GM13977 (cell line): ENCODE measurements at regions not wholly inside any gene's neighbourhood (a gene's known extent, or its start where the extent isn't known, plus 50 kb on each side); places are given as distances from the start of the nearest gene placed in this dataset.
"Not testable (repeated sequence)": the region's sequence is repeated elsewhere in the genome, so short reads cannot be mapped to it uniquely, and the experiment has no call there.

Experiments
- DNase-seq: peaks from one replicate; pipeline ENCODE4 v3.0.0; 2012; ENCODE audit warnings: low spot score
- in situ Hi-C: fragments of 300-500 bp; cut with MboI; formaldehyde crosslinking; loops from one replicate; pipeline ENCODE4 v1.12.0; 2022; ENCODE audit warnings: low sequenced_read_pairs, low pct_unique_long_range_greater_than_20kb, mixed read lengths, inconsistent platforms; ENCODE audit not compliant: unreplicated experiment
- TF ChIP-seq, protein P1 (sequence below): IDR thresholded peaks from 2 replicates; pipeline ENCODE4 v1.5.1; 2012; ENCODE audit warnings: mild to moderate bottlenecking, control low read depth; ENCODE audit not compliant: insufficient read depth; ENCODE audit errors: extremely low read depth, missing control alignments

DNA sequence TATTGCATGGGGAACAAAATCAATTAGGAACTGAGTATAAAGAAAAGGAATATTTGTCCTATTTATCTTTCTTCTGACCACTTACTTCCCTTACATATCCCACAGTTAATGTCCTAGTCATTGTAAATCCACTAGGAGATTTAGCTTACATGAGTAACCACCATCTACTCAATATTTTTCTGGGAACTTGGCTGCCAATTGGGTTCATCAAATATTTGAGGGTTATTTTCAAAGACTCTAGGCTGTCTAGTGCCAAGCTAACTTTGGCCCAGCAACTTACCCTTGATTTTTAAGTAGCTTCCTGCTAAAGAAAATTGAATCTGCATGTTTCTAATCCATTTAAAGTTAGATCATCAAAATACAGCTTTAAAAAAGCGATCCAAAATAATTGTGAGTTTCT, 362.5 kb upstream of the EPHA3 start:
- in situ Hi-C loops, result no loop called here
- TF ChIP-seq, protein P1, sequence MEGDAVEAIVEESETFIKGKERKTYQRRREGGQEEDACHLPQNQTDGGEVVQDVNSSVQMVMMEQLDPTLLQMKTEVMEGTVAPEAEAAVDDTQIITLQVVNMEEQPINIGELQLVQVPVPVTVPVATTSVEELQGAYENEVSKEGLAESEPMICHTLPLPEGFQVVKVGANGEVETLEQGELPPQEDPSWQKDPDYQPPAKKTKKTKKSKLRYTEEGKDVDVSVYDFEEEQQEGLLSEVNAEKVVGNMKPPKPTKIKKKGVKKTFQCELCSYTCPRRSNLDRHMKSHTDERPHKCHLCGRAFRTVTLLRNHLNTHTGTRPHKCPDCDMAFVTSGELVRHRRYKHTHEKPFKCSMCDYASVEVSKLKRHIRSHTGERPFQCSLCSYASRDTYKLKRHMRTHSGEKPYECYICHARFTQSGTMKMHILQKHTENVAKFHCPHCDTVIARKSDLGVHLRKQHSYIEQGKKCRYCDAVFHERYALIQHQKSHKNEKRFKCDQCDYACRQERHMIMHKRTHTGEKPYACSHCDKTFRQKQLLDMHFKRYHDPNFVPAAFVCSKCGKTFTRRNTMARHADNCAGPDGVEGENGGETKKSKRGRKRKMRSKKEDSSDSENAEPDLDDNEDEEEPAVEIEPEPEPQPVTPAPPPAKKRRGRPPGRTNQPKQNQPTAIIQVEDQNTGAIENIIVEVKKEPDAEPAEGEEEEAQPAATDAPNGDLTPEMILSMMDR, result no peak
- no peak for DNase-seq

DNA sequence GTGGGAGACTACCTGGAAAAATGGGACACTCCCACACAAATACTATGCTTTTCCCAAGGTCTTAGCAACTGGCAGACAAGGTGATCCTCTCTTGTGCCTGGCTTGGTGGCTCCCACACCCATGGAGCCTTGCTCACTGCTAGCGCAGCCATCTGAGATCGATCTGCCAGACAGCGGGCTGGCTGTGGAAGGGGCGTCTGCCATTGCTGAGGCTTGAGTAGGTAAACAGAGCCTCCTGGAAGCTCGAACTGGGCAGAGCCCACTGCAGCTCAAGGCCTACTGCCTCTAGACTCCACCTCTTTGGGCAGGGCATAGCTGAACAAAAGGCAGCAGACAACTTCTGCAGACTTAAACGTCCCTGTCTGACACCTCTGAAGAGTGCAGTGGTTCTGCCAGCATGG, 360.3 kb upstream of the EPHA3 start:
- in situ Hi-C loops, result not testable (repeated sequence)

DNA sequence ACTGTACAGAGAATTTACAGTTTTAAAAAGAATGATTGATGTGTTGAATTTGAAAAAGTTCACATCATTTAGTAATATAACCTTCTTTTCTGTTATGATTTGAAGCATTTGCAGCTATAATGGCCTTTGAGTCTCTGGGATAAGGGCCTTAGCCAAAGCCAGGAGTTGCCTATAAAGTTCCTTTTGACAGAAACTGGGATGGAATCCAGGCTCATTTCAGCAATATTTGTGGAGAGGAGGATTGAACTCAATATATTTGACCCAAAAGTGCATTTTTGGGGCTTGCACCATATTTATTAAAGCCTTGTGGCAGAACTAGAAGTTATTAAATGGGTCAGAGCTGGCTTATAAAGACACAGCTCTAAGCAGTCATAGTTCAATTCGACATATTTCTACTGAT, 348.7 kb upstream of the EPHA3 start:
- TF ChIP-seq, protein P1, result no peak
- in situ Hi-C loops, result no loop called here
- no peak for DNase-seq

More for the DNA sequence above, 360.3 kb upstream of the EPHA3 start:
- not testable (repeated sequence) for DNase-seq

DNA sequence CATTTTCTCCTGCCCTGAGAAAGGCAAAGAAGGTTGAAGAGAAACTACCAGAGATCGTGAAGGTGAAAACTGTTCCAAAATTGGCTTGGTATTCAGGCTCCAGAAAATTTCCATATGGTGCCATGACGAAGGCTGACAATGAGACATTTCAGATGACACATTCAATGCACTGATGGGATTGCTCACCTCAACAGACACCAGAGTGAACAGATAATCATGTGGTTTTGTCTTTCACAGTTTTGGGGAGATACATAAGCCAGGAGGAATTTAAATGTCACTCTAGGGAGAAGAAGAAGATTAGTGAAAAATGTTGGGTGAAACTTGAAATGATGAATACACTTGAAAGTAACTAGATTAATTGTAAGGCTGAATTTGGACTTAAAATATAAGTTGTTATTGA, 339.7 kb upstream of the EPHA3 start:
- TF ChIP-seq, protein P1, result no peak
- in situ Hi-C loops, result no loop called here
- DNase-seq, result no peak

DNA sequence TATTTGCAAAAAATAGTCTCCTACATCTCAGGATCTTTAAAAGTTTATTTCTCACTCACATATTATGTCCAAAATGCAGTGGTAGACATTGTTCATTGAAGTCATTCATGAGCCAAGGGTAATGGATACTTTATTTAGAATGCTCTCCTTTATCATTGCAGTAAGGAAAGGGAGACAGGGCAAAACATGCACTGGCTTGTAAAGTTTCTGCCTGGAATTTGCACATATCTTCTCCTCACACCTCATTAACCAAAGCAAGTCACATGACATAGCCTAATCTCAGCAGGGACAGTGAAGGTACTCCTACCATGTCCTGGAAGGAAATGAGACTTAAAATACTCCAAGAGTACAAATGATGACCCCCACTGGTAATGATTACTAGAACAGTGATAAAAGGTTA, 333.7 kb upstream of the EPHA3 start:
- in situ Hi-C loops, result no loop called here
- TF ChIP-seq, protein P1, result no peak
- DNase-seq, result no peak

DNA sequence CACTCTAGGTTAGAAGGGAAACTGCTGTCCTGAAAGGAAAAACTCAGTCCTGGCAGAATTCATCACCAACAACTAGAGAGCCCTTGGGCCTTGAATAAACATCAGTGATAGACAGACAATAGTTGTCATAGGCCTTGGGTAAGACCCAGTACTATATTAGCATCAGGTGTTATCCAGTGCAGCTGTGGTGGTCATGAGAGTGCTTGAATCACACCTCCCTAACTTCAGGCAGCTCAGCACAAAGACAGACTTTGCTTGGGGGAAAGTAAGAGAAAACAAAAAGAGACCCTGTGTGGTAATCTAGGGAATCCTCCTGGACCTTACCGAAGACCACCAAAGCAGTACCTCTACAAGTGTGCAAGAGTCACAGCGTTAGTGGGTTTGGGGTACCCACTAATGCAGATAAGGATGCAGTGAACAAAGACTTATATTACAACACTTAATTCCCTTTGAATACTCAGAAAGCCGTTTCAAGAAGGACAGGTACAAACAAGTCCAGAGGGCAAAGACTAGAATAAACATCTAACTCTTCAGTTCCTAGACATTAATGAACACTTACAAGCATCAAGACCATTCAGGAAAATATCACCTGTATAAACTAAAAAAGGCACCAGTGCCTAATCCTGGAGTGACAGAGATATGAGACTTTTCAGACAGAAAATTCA, 332.3 kb upstream of the EPHA3 start:
- no peak for DNase-seq
- TF ChIP-seq, protein P1, result no peak
- in situ Hi-C loops, result no loop called here

DNA sequence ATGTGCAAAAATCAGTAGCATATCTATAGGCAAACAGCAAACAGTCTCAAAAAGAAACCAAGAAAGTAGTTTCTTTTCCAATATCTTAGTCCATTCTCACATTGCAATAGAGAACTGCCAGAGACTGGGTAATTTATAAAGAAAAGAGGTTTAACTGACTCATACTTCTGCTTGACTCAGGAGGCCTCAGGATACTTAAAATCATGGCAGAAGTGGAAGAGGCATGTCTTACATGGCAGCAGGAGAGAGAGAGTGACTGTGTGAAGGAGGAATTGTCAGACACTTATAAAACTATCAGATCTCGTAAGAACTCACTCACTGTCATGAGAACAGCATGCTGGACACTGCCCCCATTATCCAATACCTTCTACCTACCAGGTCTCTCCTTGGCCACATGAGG, 327.9 kb upstream of the EPHA3 start:
- in situ Hi-C loops, result no loop called here
- TF ChIP-seq, protein P1, result no peak
- DNase-seq, result no peak
